PC-9 (cell line): ENCODE measurements at regions not wholly inside any gene's neighbourhood (a gene's known extent, or its start where the extent isn't known, plus 50 kb on each side); places are given as distances from the start of the nearest gene placed in this dataset.

Source experiments
- EZH2 ChIP-seq: fragments of 200-600 bp; sonication (generic); IDR thresholded peaks from 2 replicates; pipeline ENCODE4 v1.8.0; 2017; ENCODE audit warnings: antibody characterized with exemption, low read depth
- TF ChIP-seq, protein P1 (sequence below): fragments of 200-600 bp; sonication (generic); conservative IDR thresholded peaks from 2 replicates; pipeline ENCODE4 v1.6.1; 2017; ENCODE audit warnings: mixed run types, antibody characterized with exemption, mild to moderate bottlenecking, moderate library complexity

DNA sequence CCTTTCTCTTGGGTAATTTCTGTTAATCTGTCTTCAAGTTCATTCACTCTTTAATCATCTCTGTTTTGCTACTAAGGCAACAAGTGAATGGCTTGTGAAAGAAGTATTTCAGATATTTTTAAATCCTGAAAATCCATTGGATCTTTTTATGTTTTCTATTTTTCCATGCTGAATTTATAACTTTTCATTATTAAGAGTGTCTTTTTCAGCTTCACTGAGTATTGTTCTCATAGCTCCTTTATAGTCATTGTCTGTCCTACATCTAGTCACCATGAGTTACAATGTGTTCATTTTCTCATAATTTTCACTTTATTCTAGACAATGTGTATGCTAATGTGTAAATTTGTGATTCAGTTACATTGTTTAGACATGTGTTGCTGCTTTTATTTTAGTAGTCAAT is 556.4 kb downstream of the TUSC1 start:
- TF ChIP-seq, protein P1, sequence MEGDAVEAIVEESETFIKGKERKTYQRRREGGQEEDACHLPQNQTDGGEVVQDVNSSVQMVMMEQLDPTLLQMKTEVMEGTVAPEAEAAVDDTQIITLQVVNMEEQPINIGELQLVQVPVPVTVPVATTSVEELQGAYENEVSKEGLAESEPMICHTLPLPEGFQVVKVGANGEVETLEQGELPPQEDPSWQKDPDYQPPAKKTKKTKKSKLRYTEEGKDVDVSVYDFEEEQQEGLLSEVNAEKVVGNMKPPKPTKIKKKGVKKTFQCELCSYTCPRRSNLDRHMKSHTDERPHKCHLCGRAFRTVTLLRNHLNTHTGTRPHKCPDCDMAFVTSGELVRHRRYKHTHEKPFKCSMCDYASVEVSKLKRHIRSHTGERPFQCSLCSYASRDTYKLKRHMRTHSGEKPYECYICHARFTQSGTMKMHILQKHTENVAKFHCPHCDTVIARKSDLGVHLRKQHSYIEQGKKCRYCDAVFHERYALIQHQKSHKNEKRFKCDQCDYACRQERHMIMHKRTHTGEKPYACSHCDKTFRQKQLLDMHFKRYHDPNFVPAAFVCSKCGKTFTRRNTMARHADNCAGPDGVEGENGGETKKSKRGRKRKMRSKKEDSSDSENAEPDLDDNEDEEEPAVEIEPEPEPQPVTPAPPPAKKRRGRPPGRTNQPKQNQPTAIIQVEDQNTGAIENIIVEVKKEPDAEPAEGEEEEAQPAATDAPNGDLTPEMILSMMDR: no peak
- no peak for TF ChIP-seq EZH2
